ENCODE measurements at regions not wholly inside any gene's neighbourhood (a gene's known extent, or its start where the extent isn't known, plus 50 kb on each side); places are given as distances from the start of the nearest gene placed in this dataset.
"Not testable (repeated sequence)": the region's sequence is repeated elsewhere in the genome, so short reads cannot be mapped to it uniquely, and the experiment has no call there.

- no peak for DNase-seq (ENCODE audit: low read depth)
- in situ Hi-C loops (cut with HindIII; ENCODE audit: low sequenced_read_pairs) = no loop called here
- H3K4me3 ChIP-seq (ENCODE audit: low read depth, low read length) = no peak overlapping the region
- no peak for TF ChIP-seq CTCF (IDR thresholded peaks at IDR 0.05; ENCODE audit: low read depth, low read length, missing control alignments)
These were observed 311.3 kb downstream of the TUSC1 start for GRCh38 chr9:25366906-25367305.

GRCh38 chr9:25353783-25354182 lies 324.5 kb downstream of the TUSC1 start:
- in situ Hi-C loops (cut with HindIII; ENCODE audit: low sequenced_read_pairs) = no loop called here
- DNase-seq (ENCODE audit: low read depth) = no peak
- TF ChIP-seq CTCF (IDR thresholded peaks at IDR 0.05; ENCODE audit: low read depth, low read length, missing control alignments) = no peak
- H3K4me3 ChIP-seq (ENCODE audit: low read depth, low read length) = no peak overlapping the region

GRCh38 chr9:25350011-25350410 lies 328.2 kb downstream of the TUSC1 start:
- DNase-seq (ENCODE audit: low read depth) = no peak
- in situ Hi-C loops (cut with HindIII; ENCODE audit: low sequenced_read_pairs) = no loop called here
- H3K4me3 ChIP-seq (ENCODE audit: low read depth, low read length) = no peak overlapping the region
- no peak for TF ChIP-seq CTCF (IDR thresholded peaks at IDR 0.05; ENCODE audit: low read depth, low read length, missing control alignments)

- H3K4me3 ChIP-seq (ENCODE audit: low read depth, low read length) = no peak overlapping the region
- no peak for TF ChIP-seq CTCF (IDR thresholded peaks at IDR 0.05; ENCODE audit: low read depth, low read length, missing control alignments)
- in situ Hi-C loops (cut with HindIII; ENCODE audit: low sequenced_read_pairs) = no loop called here
- DNase-seq (ENCODE audit: low read depth) = no peak
These were observed 356.1 kb downstream of the TUSC1 start for GRCh38 chr9:25322142-25322541.

- TF ChIP-seq CTCF (IDR thresholded peaks at IDR 0.05; ENCODE audit: low read depth, low read length, missing control alignments) = no peak
- no peak for DNase-seq (ENCODE audit: low read depth)
- no peak overlapping the region for H3K4me3 ChIP-seq (ENCODE audit: low read depth, low read length)
- in situ Hi-C loops (cut with HindIII; ENCODE audit: low sequenced_read_pairs) = no loop called here
These were observed 367.3 kb downstream of the TUSC1 start for GRCh38 chr9:25310961-25311360.

- H3K4me3 ChIP-seq (ENCODE audit: low read depth, low read length) = no peak overlapping the region
- no peak for TF ChIP-seq CTCF (IDR thresholded peaks at IDR 0.05; ENCODE audit: low read depth, low read length, missing control alignments)
- in situ Hi-C loops (cut with HindIII; ENCODE audit: low sequenced_read_pairs) = no loop called here
- DNase-seq (ENCODE audit: low read depth) = no peak
These were observed 369.7 kb downstream of the TUSC1 start for GRCh38 chr9:25308549-25308948.

GRCh38 chr9:25302601-25303000 lies 375.6 kb downstream of the TUSC1 start:
- TF ChIP-seq CTCF (IDR thresholded peaks at IDR 0.05; ENCODE audit: low read depth, low read length, missing control alignments) = no peak
- in situ Hi-C loops (cut with HindIII; ENCODE audit: low sequenced_read_pairs) = no loop called here
- no peak overlapping the region for H3K4me3 ChIP-seq (ENCODE audit: low read depth, low read length)
- DNase-seq (ENCODE audit: low read depth) = no peak

GRCh38 chr9:25288195-25288594 lies 390.0 kb downstream of the TUSC1 start:
- in situ Hi-C loops (cut with HindIII; ENCODE audit: low sequenced_read_pairs); DNase-seq (ENCODE audit: low read depth); H3K4me3 ChIP-seq (ENCODE audit: low read depth, low read length): not testable (repeated sequence)

Data from astrocyte of the cerebellum (primary cell).